H1 (cell line): ENCODE measurements at regions not wholly inside any gene's neighbourhood (a gene's known extent, or its start where the extent isn't known, plus 50 kb on each side); places are given as distances from the start of the nearest gene placed in this dataset.

Experiments
- CTCF ChIA-PET: fragments of 300-600 bp; sonication (Branson Sonifier 250); formaldehyde crosslinking; loops from one replicate; lab custom pipeline; 2021; ENCODE audit not compliant: partially characterized antibody; lab: Charles Lee
- POLR2A ChIA-PET: fragments of 300-600 bp; sonication (Branson Sonifier 250); formaldehyde crosslinking; loops from one replicate; lab custom pipeline; 2021; ENCODE audit warnings: inconsistent platforms; ENCODE audit not compliant: partially characterized antibody; lab: Charles Lee
- DNase-seq, 2 experiments: peaks; one replicate each; pipeline versions ENCODE4 v3.0.0 to v3.0.0-alpha.2; 2010 to 2022; ENCODE audit warnings: low spot score in 2 of 2, low read depth in 1 of 2, mixed read lengths in 1 of 2
- FAIRE-seq: peaks from 2 replicates; lab custom pipeline; 2011; peaks lifted over from hg19 to GRCh38; lab: Jason Lieb, UNC
- H2AFZ ChIP-seq: 2 replicates; pipeline ENCODE4 v1.8.1; 2012; ENCODE audit warnings: low read length, inconsistent platforms
- H2AK5ac ChIP-seq: 2 replicates; pipeline ENCODE4 v1.6.1; 2013; ENCODE audit warnings: low read depth, low read length
- H2BK120ac ChIP-seq: replicated peaks from 2 replicates; pipeline ENCODE3; 2013; ENCODE audit warnings: low read depth, low read length, inconsistent platforms
- H2BK12ac ChIP-seq: 2 replicates; pipeline ENCODE4 v1.6.1; 2013; ENCODE audit warnings: low read depth, low read length
- H2BK15ac ChIP-seq: 2 replicates; pipeline ENCODE4 v1.6.1; 2013; ENCODE audit warnings: low read length
- H2BK20ac ChIP-seq: 2 replicates; pipeline ENCODE4 v1.6.1; 2013; ENCODE audit warnings: low read length
- H2BK5ac ChIP-seq: 2 replicates; pipeline ENCODE4 v1.6.1; 2013; ENCODE audit warnings: low read depth, low read length
- H3K14ac ChIP-seq: 2 replicates; pipeline ENCODE4 v1.6.1; 2013; ENCODE audit warnings: inconsistent platforms; ENCODE audit not compliant: insufficient read length
- H3K18ac ChIP-seq: 2 replicates; pipeline ENCODE4 v1.6.1; 2013; ENCODE audit warnings: low read length; ENCODE audit errors: extremely low read depth
- H3K23ac ChIP-seq: 2 replicates; pipeline ENCODE4 v1.6.1; 2013; ENCODE audit warnings: inconsistent platforms; ENCODE audit not compliant: insufficient read length
- H3K23me2 ChIP-seq: 2 replicates; pipeline ENCODE4 v1.6.1; 2013; ENCODE audit warnings: low read depth, low read length
- H3K27ac ChIP-seq: 2 replicates; pipeline ENCODE4 v1.6.1; 2011; ENCODE audit warnings: low read depth, low read length, inconsistent platforms
- H3K27me3 ChIP-seq, 4 experiments: replicated peaks in 1 of 4; 1 replicate in 1 of 4; 2 replicates in 3 of 4; pipeline versions ENCODE4 v1.6.1 to v1.8.1; 2011 to 2013; ENCODE audit warnings: low read length in 3 of 4, mild to moderate bottlenecking in 3 of 4, inconsistent platforms in 2 of 4, mixed read lengths in 2 of 4, moderate library complexity in 1 of 4; ENCODE audit not compliant: control insufficient read depth in 3 of 4, insufficient read depth in 3 of 4; ENCODE audit errors: extremely low read depth in 1 of 4
- H3K36me3 ChIP-seq, 4 experiments: 2 replicates each; pipeline versions ENCODE4 v1.6.1 to v1.8.1; 2011 to 2013; ENCODE audit warnings: mild to moderate bottlenecking in 4 of 4, low read length in 3 of 4, moderate library complexity in 2 of 4, control low read depth in 1 of 4, inconsistent platforms in 1 of 4; ENCODE audit not compliant: insufficient read depth in 4 of 4, control insufficient read depth in 2 of 4
- H3K4ac ChIP-seq: replicated peaks from 2 replicates; pipeline ENCODE3; 2013; ENCODE audit warnings: low read length, low read depth, mixed read lengths, inconsistent platforms; ENCODE audit not compliant: insufficient read length
- H3K4me1 ChIP-seq, 4 experiments: replicated peaks in 1 of 4; 1 replicate in 1 of 4; 2 replicates in 3 of 4; pipeline versions ENCODE4 v1.6.1 to v1.8.1; 2011 to 2013; ENCODE audit warnings: low read length in 3 of 4, inconsistent platforms in 2 of 4, mixed read lengths in 1 of 4; ENCODE audit not compliant: insufficient read depth in 4 of 4, control insufficient read depth in 3 of 4
- H3K4me2 ChIP-seq, 2 experiments: 2 replicates each; pipeline versions ENCODE4 v1.6.1 to v1.8.1; 2011 to 2013; ENCODE audit warnings: low read depth in 2 of 2, low read length in 2 of 2, control low read depth in 1 of 2, inconsistent platforms in 1 of 2, mild to moderate bottlenecking in 1 of 2; ENCODE audit not compliant: insufficient read depth in 1 of 2
- H3K4me3 ChIP-seq, 4 experiments: fragments of 200-600, 300-600 bp in 1 of 4; sonication (generic), shearing (Covaris generic), sonication (Bioruptor Twin) in 1 of 4; 2 replicates each; pipeline versions ENCODE4 v1.5.1 to v1.8.1; 2011 to 2016; ENCODE audit warnings: low read length in 4 of 4, low read depth in 3 of 4, control low read depth in 2 of 4, inconsistent platforms in 2 of 4, mild to moderate bottlenecking in 2 of 4, mixed read lengths in 1 of 4, moderate library complexity in 1 of 4; ENCODE audit not compliant: insufficient read depth in 2 of 4; ENCODE audit errors: extremely low read depth in 1 of 4
- H3K56ac ChIP-seq: replicated peaks from 2 replicates; pipeline ENCODE3; 2013; ENCODE audit warnings: low read depth, mild to moderate bottlenecking, mixed read lengths, low read length, inconsistent platforms; ENCODE audit not compliant: insufficient read length
- H3K79me1 ChIP-seq: 2 replicates; pipeline ENCODE4 v1.6.1; 2013; ENCODE audit warnings: low read depth, low read length, control low read depth
- H3K79me2 ChIP-seq, 2 experiments: 2 replicates each; pipeline versions ENCODE4 v1.6.1 to v1.8.1; 2012 to 2013; ENCODE audit warnings: low read length in 2 of 2, mild to moderate bottlenecking in 2 of 2, inconsistent platforms in 1 of 2; ENCODE audit not compliant: insufficient read depth in 2 of 2, control insufficient read depth in 1 of 2
- H3K9ac ChIP-seq, 4 experiments: replicated peaks in 1 of 4; 1 replicate in 1 of 4; 2 replicates in 3 of 4; pipeline versions ENCODE4 v1.6.1 to v1.8.1; 2011 to 2013; ENCODE audit warnings: low read depth in 3 of 4, low read length in 3 of 4, control low read depth in 2 of 4, mild to moderate bottlenecking in 2 of 4, moderate library complexity in 2 of 4, inconsistent platforms in 1 of 4; ENCODE audit errors: extremely low read depth in 1 of 4
- H3K9me3 ChIP-seq, 2 experiments: 2 replicates each; pipeline versions ENCODE4 v1.6.1 to v1.8.1; 2012 to 2013; ENCODE audit warnings: mild to moderate bottlenecking in 2 of 2, moderate library complexity in 2 of 2, control low read depth in 1 of 2, inconsistent platforms in 1 of 2, low read depth in 1 of 2, low read length in 1 of 2, mixed read lengths in 1 of 2; ENCODE audit not compliant: insufficient read depth in 2 of 2
- H4K20me1 ChIP-seq, 2 experiments: replicated peaks in 1 of 2; 2 replicates each; pipeline versions ENCODE3 to v1.8.1; 2011 to 2013; ENCODE audit warnings: inconsistent platforms in 2 of 2, low read length in 2 of 2, mild to moderate bottlenecking in 1 of 2; ENCODE audit not compliant: insufficient read depth in 2 of 2, control insufficient read depth in 1 of 2
- H4K5ac ChIP-seq: 2 replicates; pipeline ENCODE4 v1.6.1; 2013; ENCODE audit warnings: low read length, low read depth, mixed read lengths, inconsistent platforms; ENCODE audit not compliant: insufficient read length
- H4K8ac ChIP-seq: 2 replicates; pipeline ENCODE4 v1.8.0; 2013; ENCODE audit warnings: mild to moderate bottlenecking, moderate library complexity, low read length, inconsistent platforms; ENCODE audit not compliant: insufficient read depth; ENCODE audit errors: extremely low read depth
- H4K91ac ChIP-seq: replicated peaks from 2 replicates; pipeline ENCODE3; 2013; ENCODE audit warnings: low read length, mixed read lengths, inconsistent platforms; ENCODE audit not compliant: insufficient read length
- BCL11A ChIP-seq, 2 experiments: IDR thresholded peaks; one replicate each; pipeline ENCODE4 v1.6.1; 2011; ENCODE audit warnings: low read depth in 2 of 2, low read length in 2 of 2, mild to moderate bottlenecking in 2 of 2
- E2F6 ChIP-seq: IDR thresholded peaks from 2 replicates; pipeline ENCODE4 v1.6.1; 2012; ENCODE audit warnings: inconsistent platforms
- SP2 ChIP-seq: IDR thresholded peaks from 2 replicates; pipeline ENCODE4 v1.6.1; 2012; ENCODE audit warnings: mild to moderate bottlenecking, low read length, inconsistent platforms
- USF2 ChIP-seq: IDR thresholded peaks from 2 replicates; pipeline ENCODE4 v1.6.1; 2011; ENCODE audit warnings: low read length, improper control_type of control experiment
- WGBS, 2 experiments: shearing (Covaris generic) in 1 of 2; methylation state at CpG; one replicate each; pipeline versions ENCODE4 v1.1.6 to v1.1.7; 2013 to 2015; ENCODE audit warnings: low lambda C conversion rate in 2 of 2, mixed read lengths in 2 of 2, inconsistent platforms in 1 of 2, low coverage in 1 of 2, missing lambda C conversion rate in 1 of 2; ENCODE audit not compliant: insufficient replicate concordance in 2 of 2, insufficient coverage in 1 of 2, insufficient read length in 1 of 2; ENCODE audit errors: extremely low coverage in 1 of 2, missing lambda C conversion rate in 1 of 2; 5-methylcytosine and 5-hydroxymethylcytosine counted together

GRCh38 chr13:84038001-84038400, 155.7 kb upstream of the SLITRK1 start:
- no peak overlapping the region for H4K91ac ChIP-seq
- H3K4ac ChIP-seq = no peak overlapping the region
- H4K20me1 ChIP-seq = no peaks in the 10 kb centered on the region
- H4K8ac ChIP-seq = no peak overlapping the region
- FAIRE-seq (no peak), DNase-seq (no peak)
- no peak overlapping the region for H3K56ac ChIP-seq
- WGBS, 2 experiments = 29% methylated on average over 1 of the region's 1 CpG; no CpG with 5 or more reads in 1 of the 2 experiments
- POLR2A ChIA-PET = no interaction called here
- no peaks in the 10 kb centered on the region; the same call in 1 of the 2 replicates for H3K23me2 ChIP-seq
- no peak overlapping the region for H2BK120ac ChIP-seq
- no peak overlapping the region for H2BK15ac ChIP-seq
- H3K4me2 ChIP-seq = no peak overlapping the region
- H2BK20ac ChIP-seq = no peak overlapping the region
- H2BK5ac ChIP-seq = no peak overlapping the region
- peaks cover 0 to 7% (median 0%) of the 10 kb centered on the region in 4 experiments; a peak in 1 of 7 replicates for H3K4me1 ChIP-seq
- H3K9ac ChIP-seq = no peak overlapping the region
- H3K79me1 ChIP-seq = no peaks in the 10 kb centered on the region
- no peak overlapping the region for H3K27ac ChIP-seq
- H3K18ac ChIP-seq = no peak overlapping the region
- H3K27me3 ChIP-seq = no peaks in the 10 kb centered on the region
- H3K9me3 ChIP-seq = no peaks in the 10 kb centered on the region
- no peak overlapping the region for H3K4me3 ChIP-seq
- no peak overlapping the region for H3K14ac ChIP-seq
- H4K5ac ChIP-seq = no peak overlapping the region
- TF ChIP-seq SP2 = no peak
- TF ChIP-seq E2F6 = no peak
- TF ChIP-seq BCL11A (IDR thresholded peaks at IDR 0.05; ENCODE audit: low read depth in 2 of 2, low read length in 2 of 2) = no peak
- TF ChIP-seq USF2 = no peak
- H2AK5ac ChIP-seq = no peak overlapping the region
- CTCF ChIA-PET = interaction anchor here (0.8 kb wide), 1 partner anchor 9 kb away, joined by 3 read pairs; no protein-coding TSS in a partner anchor
- H3K36me3 ChIP-seq = no peaks in the 10 kb centered on the region
- no peak overlapping the region for H2BK12ac ChIP-seq
- no peak overlapping the region for H3K23ac ChIP-seq
- H2AFZ ChIP-seq = no peak overlapping the region
- no peaks in the 10 kb centered on the region for H3K79me2 ChIP-seq
